ENCODE measurements at regions not wholly inside any gene's neighbourhood (a gene's known extent, or its start where the extent isn't known, plus 50 kb on each side); places are given as distances from the start of the nearest gene placed in this dataset.

DNA sequence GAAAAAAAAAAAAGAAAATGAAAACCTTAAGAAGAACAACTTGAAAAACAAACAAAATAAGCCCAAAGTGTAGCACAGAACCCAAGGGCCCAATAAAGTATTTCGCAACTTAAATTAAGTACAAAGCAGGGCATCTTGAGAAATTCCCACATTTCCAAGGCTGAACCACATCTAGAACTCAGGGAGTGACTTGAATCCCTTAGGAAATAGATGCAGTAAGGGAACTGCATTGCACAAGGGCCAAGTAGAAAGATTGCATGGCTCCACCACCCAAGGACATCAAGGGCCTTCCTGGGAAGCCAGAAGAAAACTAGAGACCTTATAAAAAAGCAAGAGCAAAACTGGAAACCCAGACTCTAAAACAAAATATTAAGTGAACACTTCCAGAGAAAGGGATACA, 352.7 kb downstream of the CXCL12 start:
- TF ChIP-seq CTCF (IDR thresholded peaks at IDR 0.05) (no peak), POLR2A (IDR thresholded peaks at IDR 0.05) (no peak)
